Vagina (tissue), 2 donors: ENCODE measurements at regions not wholly inside any gene's neighbourhood (a gene's known extent, or its start where the extent isn't known, plus 50 kb on each side); places are given as distances from the start of the nearest gene placed in this dataset.

ENCODE experiments used
- DNase-seq, 2 donors: peaks; one replicate each; pipeline ENCODE4 v3.0.0-alpha.2; 2017; ENCODE audit errors: extremely low spot score in 2 of 2
- H3K27ac ChIP-seq: fragments of 200-600 bp; sonication (generic); one replicate; pipeline ENCODE4 v1.5.1; 2019
- H3K27me3 ChIP-seq: fragments of 200-600 bp; sonication (generic); one replicate; pipeline ENCODE4 v1.5.1; 2019
- H3K36me3 ChIP-seq, 2 donors: fragments of 200-600 bp; sonication (generic); one replicate each; pipeline ENCODE4 v1.5.1; 2017 to 2019
- H3K4me1 ChIP-seq: fragments of 200-600 bp; sonication (generic); one replicate; pipeline ENCODE4 v1.5.1; 2019
- H3K4me3 ChIP-seq, 2 donors: fragments of 200-600 bp; sonication (generic); 1 replicate in 1 of 2; 2 replicates in 1 of 2; pipeline ENCODE4 v1.5.1; 2016 to 2019
- H3K9me3 ChIP-seq: fragments of 200-600 bp; sonication (generic); one replicate; pipeline ENCODE4 v1.5.1; 2019
- CTCF ChIP-seq, 3 experiments: fragments of 450-650 bp in 2 of 3; fragments of 200-600 bp in 1 of 3; sonication (generic) in 1 of 3; IDR thresholded peaks; one replicate each; pipeline ENCODE4 v1.5.1; 2017 to 2019; ENCODE audit warnings: antibody characterized with exemption in 3 of 3, mild to moderate bottlenecking in 2 of 3, moderate library complexity in 2 of 3
- POLR2A ChIP-seq, 2 donors: fragments of 450-650 bp; IDR thresholded peaks; one replicate each; pipeline ENCODE4 v1.6.1; 2017; ENCODE audit warnings: antibody characterized with exemption in 2 of 2, mild to moderate bottlenecking in 2 of 2, moderate library complexity in 2 of 2
- POLR2AphosphoS5 ChIP-seq, 2 donors: sonication (generic); formaldehyde crosslinking; IDR thresholded peaks; one replicate each; pipeline ENCODE4 v1.9.0; 2017; ENCODE audit warnings: antibody characterized with exemption in 2 of 2, mild to moderate bottlenecking in 2 of 2, low read depth in 1 of 2; ENCODE audit not compliant: insufficient read depth in 1 of 2
- intact Hi-C: fragments of 100-400 bp; cut with DNase I; formaldehyde crosslinking; loops from one replicate; pipeline ENCODE4 v1.15.1; 2023

DNA sequence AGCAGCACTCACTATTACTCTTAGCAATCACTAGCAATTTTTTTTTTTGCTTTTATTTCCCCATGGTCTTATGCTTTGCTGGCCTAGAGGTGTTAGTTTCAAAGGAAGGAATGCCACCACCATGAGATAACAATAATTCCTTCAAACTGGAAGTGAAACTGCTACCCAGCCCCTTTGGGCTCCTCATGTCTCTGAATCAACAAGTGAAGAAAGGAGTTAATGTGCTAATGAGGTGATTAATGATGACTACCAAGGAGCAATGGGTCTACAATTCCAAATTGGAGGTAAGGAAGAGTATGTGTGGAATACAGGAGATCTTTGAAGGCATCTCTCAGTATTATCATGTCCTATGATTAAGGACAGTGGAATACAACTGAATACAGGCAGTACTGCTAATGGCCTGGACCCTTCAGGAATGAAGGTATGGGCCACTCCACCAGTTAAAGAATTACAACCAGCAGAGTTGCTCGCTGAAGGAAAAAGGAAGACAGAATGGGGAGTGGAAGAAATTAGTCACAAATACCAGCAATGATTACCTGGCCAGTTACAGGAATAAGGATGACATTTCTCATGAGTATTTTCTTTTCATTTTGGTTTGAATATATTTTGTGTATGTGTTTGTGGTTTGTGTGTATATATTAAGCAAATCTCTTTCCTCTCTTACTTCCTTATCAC, 652.9 kb downstream of the ADGRL2 start:
- H3K4me1 ChIP-seq, result no peaks in the 10 kb centered on the region
- H3K4me3 ChIP-seq, result no peak overlapping the region
- intact Hi-C loops, result no loop called here
- H3K36me3 ChIP-seq, result no peaks in the 10 kb centered on the region
- no peak for DNase-seq
- no peaks in the 10 kb centered on the region for H3K9me3 ChIP-seq
- H3K27ac ChIP-seq, result no peak overlapping the region
- TF ChIP-seq CTCF (IDR thresholded peaks at IDR 0.05), result no peak
- TF ChIP-seq POLR2A (IDR thresholded peaks at IDR 0.05), result no peak
- no peak for TF ChIP-seq POLR2AphosphoS5 (IDR thresholded peaks at IDR 0.05; ENCODE audit: insufficient read depth in 1 of 2, low read depth in 1 of 2)
- no peaks in the 10 kb centered on the region for H3K27me3 ChIP-seq

GRCh38 chr1:82452096-82452495, 651.4 kb downstream of the ADGRL2 start:
- no peak overlapping the region for H3K27ac ChIP-seq
- H3K9me3 ChIP-seq, result no peaks in the 10 kb centered on the region
- H3K36me3 ChIP-seq, result no peaks in the 10 kb centered on the region
- no peak for TF ChIP-seq CTCF (IDR thresholded peaks at IDR 0.05)
- TF ChIP-seq POLR2A (IDR thresholded peaks at IDR 0.05), result no peak
- TF ChIP-seq POLR2AphosphoS5 (IDR thresholded peaks at IDR 0.05; ENCODE audit: insufficient read depth in 1 of 2, low read depth in 1 of 2), result no peak
- no peaks in the 10 kb centered on the region for H3K4me1 ChIP-seq
- H3K4me3 ChIP-seq, result no peak overlapping the region
- no peaks in the 10 kb centered on the region for H3K27me3 ChIP-seq
- no peak for DNase-seq
- intact Hi-C loops, result no loop called here

GRCh38 chr1:82451191-82451590, 650.5 kb downstream of the ADGRL2 start:
- intact Hi-C loops, result no loop called here
- Histone ChIP-seq H3K27ac (no peak overlapping the region), H3K27me3 (no peaks in the 10 kb centered on the region), H3K4me3 (no peak overlapping the region), H3K9me3 (no peaks in the 10 kb centered on the region), H3K4me1 (no peaks in the 10 kb centered on the region), H3K36me3 (no peaks in the 10 kb centered on the region)
- TF ChIP-seq POLR2A (IDR thresholded peaks at IDR 0.05) (no peak), CTCF (IDR thresholded peaks at IDR 0.05) (no peak)
- no peak for DNase-seq

DNA sequence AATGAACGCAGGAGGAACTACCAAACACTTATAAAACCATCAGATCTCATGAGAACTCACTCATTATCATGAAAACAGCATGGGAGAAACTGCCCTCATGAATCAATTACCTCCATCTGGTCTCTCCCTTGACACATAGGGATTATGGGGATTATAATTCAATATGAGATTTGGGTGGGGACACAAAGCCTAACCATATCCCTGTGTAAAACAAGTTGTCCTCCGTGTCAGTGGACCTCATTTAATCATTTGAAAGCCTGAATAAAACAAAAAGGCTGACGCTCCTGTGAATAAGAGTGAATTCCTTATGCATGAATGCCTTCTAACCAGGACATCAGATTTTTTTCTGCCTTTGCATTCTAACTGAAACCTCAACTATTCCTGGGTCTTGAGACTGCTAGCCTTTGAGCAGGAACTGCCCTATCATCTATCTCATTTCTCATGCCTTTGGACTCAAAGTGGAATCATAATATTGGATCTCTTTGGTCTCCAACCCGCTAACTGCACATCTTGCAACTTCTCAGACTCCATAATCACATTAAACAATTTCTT, 648.8 kb downstream of the ADGRL2 start:
- intact Hi-C loops, result no loop called here
- Histone ChIP-seq H3K36me3 (no peaks in the 10 kb centered on the region), H3K4me1 (no peaks in the 10 kb centered on the region), H3K4me3 (no peak overlapping the region), H3K27me3 (no peaks in the 10 kb centered on the region), H3K9me3 (no peaks in the 10 kb centered on the region), H3K27ac (no peak overlapping the region)
- TF ChIP-seq CTCF (IDR thresholded peaks at IDR 0.05) (no peak), POLR2A (IDR thresholded peaks at IDR 0.05) (no peak), POLR2AphosphoS5 (IDR thresholded peaks at IDR 0.05; ENCODE audit: insufficient read depth in 1 of 2, low read depth in 1 of 2) (no peak)
- no peak for DNase-seq

GRCh38 chr1:82446955-82447354, 646.2 kb downstream of the ADGRL2 start:
- Histone ChIP-seq H3K36me3 (no peaks in the 10 kb centered on the region), H3K27me3 (no peaks in the 10 kb centered on the region), H3K4me1 (no peaks in the 10 kb centered on the region), H3K9me3 (no peaks in the 10 kb centered on the region), H3K4me3 (no peak overlapping the region), H3K27ac (no peak overlapping the region)
- intact Hi-C loops, result no loop called here
- TF ChIP-seq POLR2AphosphoS5 (IDR thresholded peaks at IDR 0.05; ENCODE audit: insufficient read depth in 1 of 2, low read depth in 1 of 2) (no peak), POLR2A (IDR thresholded peaks at IDR 0.05) (no peak), CTCF (IDR thresholded peaks at IDR 0.05) (no peak)
- DNase-seq, result no peak
